ENCODE measurements at regions not wholly inside any gene's neighbourhood (a gene's known extent, or its start where the extent isn't known, plus 50 kb on each side); places are given as distances from the start of the nearest gene placed in this dataset.
"Not testable (repeated sequence)": the region's sequence is repeated elsewhere in the genome, so short reads cannot be mapped to it uniquely, and the experiment has no call there.

- no peak overlapping the region for H3K27ac ChIP-seq (ENCODE audit: low read length)
- H3K4me3 ChIP-seq (ENCODE audit: low read length in 2 of 2) = no peak overlapping the region
- no peaks in the 10 kb centered on the region for H3K36me3 ChIP-seq (ENCODE audit: control insufficient read depth in 2 of 2, insufficient read depth in 2 of 2, low read length in 2 of 2)
- H3K9me3 ChIP-seq (ENCODE audit: control insufficient read depth in 2 of 2, low read length in 2 of 2) = no peaks in the 10 kb centered on the region
- no peaks in the 10 kb centered on the region for H3K4me1 ChIP-seq (ENCODE audit: control insufficient read depth, insufficient read depth, low read length)
- no peak overlapping the region for H3K9ac ChIP-seq (ENCODE audit: low read length in 2 of 2)
- H3K27me3 ChIP-seq (ENCODE audit: control insufficient read depth in 1 of 2, insufficient read depth in 2 of 2, low read length in 2 of 2) = no peaks in the 10 kb centered on the region
Measured at GRCh38 chr2:3899536-3900155, 196.3 kb downstream of the DCDC2C start.

- Histone ChIP-seq H3K4me3 (ENCODE audit: low read length in 2 of 2) (no peak overlapping the region), H3K27ac (ENCODE audit: low read length) (no peak overlapping the region), H3K9ac (ENCODE audit: low read length in 2 of 2) (no peak overlapping the region), H3K9me3 (ENCODE audit: control insufficient read depth in 2 of 2, low read length in 2 of 2) (no peaks in the 10 kb centered on the region), H3K4me1 (ENCODE audit: control insufficient read depth, insufficient read depth, low read length) (no peaks in the 10 kb centered on the region), H3K27me3 (ENCODE audit: control insufficient read depth in 1 of 2, insufficient read depth in 2 of 2, low read length in 2 of 2) (no peaks in the 10 kb centered on the region), H3K36me3 (ENCODE audit: control insufficient read depth in 2 of 2, insufficient read depth in 2 of 2, low read length in 2 of 2) (no peaks in the 10 kb centered on the region)
Measured at GRCh38 chr2:3902131-3902530, 198.8 kb downstream of the DCDC2C start.

- no peaks in the 10 kb centered on the region for H3K36me3 ChIP-seq (ENCODE audit: control insufficient read depth in 2 of 2, insufficient read depth in 2 of 2, low read length in 2 of 2)
- H3K27me3 ChIP-seq (ENCODE audit: control insufficient read depth in 1 of 2, insufficient read depth in 2 of 2, low read length in 2 of 2) = no peaks in the 10 kb centered on the region
- peaks cover 0 to 5% of the 10 kb centered on the region in 2 donors for H3K9me3 ChIP-seq (ENCODE audit: control insufficient read depth in 2 of 2, low read length in 2 of 2)
- no peaks in the 10 kb centered on the region for H3K4me1 ChIP-seq (ENCODE audit: control insufficient read depth, insufficient read depth, low read length)
- no peak overlapping the region for H3K9ac ChIP-seq (ENCODE audit: low read length in 2 of 2)
- no peak overlapping the region for H3K27ac ChIP-seq (ENCODE audit: low read length)
- H3K4me3 ChIP-seq (ENCODE audit: low read length in 2 of 2) = no peak overlapping the region
Measured at GRCh38 chr2:3904061-3904460, 200.7 kb downstream of the DCDC2C start.

- not testable (repeated sequence) for H3K4me1 ChIP-seq (ENCODE audit: control insufficient read depth, insufficient read depth, low read length); H3K27ac ChIP-seq (ENCODE audit: low read length); H3K4me3 ChIP-seq (ENCODE audit: low read length in 2 of 2); H3K9ac ChIP-seq (ENCODE audit: low read length in 2 of 2); H3K9me3 ChIP-seq (ENCODE audit: control insufficient read depth in 2 of 2, low read length in 2 of 2); H3K36me3 ChIP-seq (ENCODE audit: control insufficient read depth in 2 of 2, insufficient read depth in 2 of 2, low read length in 2 of 2); H3K27me3 ChIP-seq (ENCODE audit: control insufficient read depth in 1 of 2, insufficient read depth in 2 of 2, low read length in 2 of 2)
Measured at GRCh38 chr2:3908498-3908897, 205.1 kb downstream of the DCDC2C start.

- Histone ChIP-seq H3K27me3 (ENCODE audit: control insufficient read depth in 1 of 2, insufficient read depth in 2 of 2, low read length in 2 of 2) (no peaks in the 10 kb centered on the region), H3K9ac (ENCODE audit: low read length in 2 of 2) (no peak overlapping the region), H3K27ac (ENCODE audit: low read length) (no peak overlapping the region), H3K4me3 (ENCODE audit: low read length in 2 of 2) (no peak overlapping the region), H3K9me3 (ENCODE audit: control insufficient read depth in 2 of 2, low read length in 2 of 2) (peaks cover 0 to 5% of the 10 kb centered on the region in 2 donors), H3K4me1 (ENCODE audit: control insufficient read depth, insufficient read depth, low read length) (no peaks in the 10 kb centered on the region), H3K36me3 (ENCODE audit: control insufficient read depth in 2 of 2, insufficient read depth in 2 of 2, low read length in 2 of 2) (no peaks in the 10 kb centered on the region)
Measured at GRCh38 chr2:3911882-3912455, 208.6 kb downstream of the DCDC2C start.

- H3K27ac ChIP-seq (ENCODE audit: low read length) = no peak overlapping the region
- no peaks in the 10 kb centered on the region for H3K4me1 ChIP-seq (ENCODE audit: control insufficient read depth, insufficient read depth, low read length)
- no peak overlapping the region for H3K4me3 ChIP-seq (ENCODE audit: low read length in 2 of 2)
- H3K9ac ChIP-seq (ENCODE audit: low read length in 2 of 2) = no peak overlapping the region
- H3K9me3 ChIP-seq (ENCODE audit: control insufficient read depth in 2 of 2, low read length in 2 of 2) = peaks cover 0 to 4% of the 10 kb centered on the region in 2 donors
- H3K27me3 ChIP-seq (ENCODE audit: control insufficient read depth in 1 of 2, insufficient read depth in 2 of 2, low read length in 2 of 2) = no peaks in the 10 kb centered on the region
- H3K36me3 ChIP-seq (ENCODE audit: control insufficient read depth in 2 of 2, insufficient read depth in 2 of 2, low read length in 2 of 2) = no peaks in the 10 kb centered on the region
Measured at GRCh38 chr2:3913166-3913565, 209.8 kb downstream of the DCDC2C start.

- Histone ChIP-seq H3K27ac (ENCODE audit: low read length) (no peak overlapping the region), H3K4me1 (ENCODE audit: control insufficient read depth, insufficient read depth, low read length) (no peaks in the 10 kb centered on the region), H3K27me3 (ENCODE audit: control insufficient read depth in 1 of 2, insufficient read depth in 2 of 2, low read length in 2 of 2) (peaks cover 0 to under 1% of the 10 kb centered on the region in 2 donors), H3K36me3 (ENCODE audit: control insufficient read depth in 2 of 2, insufficient read depth in 2 of 2, low read length in 2 of 2) (no peaks in the 10 kb centered on the region), H3K9me3 (ENCODE audit: control insufficient read depth in 2 of 2, low read length in 2 of 2) (no peaks in the 10 kb centered on the region), H3K9ac (ENCODE audit: low read length in 2 of 2) (no peak overlapping the region), H3K4me3 (ENCODE audit: low read length in 2 of 2) (no peak overlapping the region)
Measured at GRCh38 chr2:3914241-3914640, 210.9 kb downstream of the DCDC2C start.

GRCh38 chr2:3927031-3927430, 223.7 kb downstream of the DCDC2C start:
- no peaks in the 10 kb centered on the region for H3K27me3 ChIP-seq (ENCODE audit: control insufficient read depth in 1 of 2, insufficient read depth in 2 of 2, low read length in 2 of 2)
- H3K9ac ChIP-seq (ENCODE audit: low read length in 2 of 2) = no peak overlapping the region
- no peaks in the 10 kb centered on the region for H3K36me3 ChIP-seq (ENCODE audit: control insufficient read depth in 2 of 2, insufficient read depth in 2 of 2, low read length in 2 of 2)
- H3K27ac ChIP-seq (ENCODE audit: low read length) = no peak overlapping the region
- H3K4me3 ChIP-seq (ENCODE audit: low read length in 2 of 2) = no peak overlapping the region
- H3K4me1 ChIP-seq (ENCODE audit: control insufficient read depth, insufficient read depth, low read length) = no peaks in the 10 kb centered on the region
- H3K9me3 ChIP-seq (ENCODE audit: control insufficient read depth in 2 of 2, low read length in 2 of 2) = no peaks in the 10 kb centered on the region

GRCh38 chr2:3929374-3929773, 226.0 kb downstream of the DCDC2C start:
- Histone ChIP-seq H3K36me3 (ENCODE audit: control insufficient read depth in 2 of 2, insufficient read depth in 2 of 2, low read length in 2 of 2) (no peaks in the 10 kb centered on the region), H3K4me1 (ENCODE audit: control insufficient read depth, insufficient read depth, low read length) (no peaks in the 10 kb centered on the region), H3K27ac (ENCODE audit: low read length) (no peak overlapping the region), H3K9ac (ENCODE audit: low read length in 2 of 2) (no peak overlapping the region), H3K27me3 (ENCODE audit: control insufficient read depth in 1 of 2, insufficient read depth in 2 of 2, low read length in 2 of 2) (no peaks in the 10 kb centered on the region), H3K9me3 (ENCODE audit: control insufficient read depth in 2 of 2, low read length in 2 of 2) (no peaks in the 10 kb centered on the region), H3K4me3 (ENCODE audit: low read length in 2 of 2) (no peak overlapping the region)

- H3K9me3 ChIP-seq (ENCODE audit: control insufficient read depth in 2 of 2, low read length in 2 of 2) = no peaks in the 10 kb centered on the region
- no peaks in the 10 kb centered on the region for H3K27me3 ChIP-seq (ENCODE audit: control insufficient read depth in 1 of 2, insufficient read depth in 2 of 2, low read length in 2 of 2)
- H3K4me3 ChIP-seq (ENCODE audit: low read length in 2 of 2) = no peak overlapping the region
- no peak overlapping the region for H3K27ac ChIP-seq (ENCODE audit: low read length)
- H3K9ac ChIP-seq (ENCODE audit: low read length in 2 of 2) = no peak overlapping the region
- H3K36me3 ChIP-seq (ENCODE audit: control insufficient read depth in 2 of 2, insufficient read depth in 2 of 2, low read length in 2 of 2) = no peaks in the 10 kb centered on the region
- no peaks in the 10 kb centered on the region for H3K4me1 ChIP-seq (ENCODE audit: control insufficient read depth, insufficient read depth, low read length)
Measured at GRCh38 chr2:3930246-3930645, 226.9 kb downstream of the DCDC2C start.

- no peak overlapping the region for H3K4me3 ChIP-seq (ENCODE audit: low read length in 2 of 2)
- H3K36me3 ChIP-seq (ENCODE audit: control insufficient read depth in 2 of 2, insufficient read depth in 2 of 2, low read length in 2 of 2) = no peaks in the 10 kb centered on the region
- no peaks in the 10 kb centered on the region for H3K27me3 ChIP-seq (ENCODE audit: control insufficient read depth in 1 of 2, insufficient read depth in 2 of 2, low read length in 2 of 2)
- no peak overlapping the region for H3K9ac ChIP-seq (ENCODE audit: low read length in 2 of 2)
- H3K9me3 ChIP-seq (ENCODE audit: control insufficient read depth in 2 of 2, low read length in 2 of 2) = no peaks in the 10 kb centered on the region
- no peak overlapping the region for H3K27ac ChIP-seq (ENCODE audit: low read length)
- H3K4me1 ChIP-seq (ENCODE audit: control insufficient read depth, insufficient read depth, low read length) = no peaks in the 10 kb centered on the region
Measured at GRCh38 chr2:3940661-3941060, 237.3 kb downstream of the DCDC2C start.
